ENCODE measurements at regions not wholly inside any gene's neighbourhood (a gene's known extent, or its start where the extent isn't known, plus 50 kb on each side); places are given as distances from the start of the nearest gene placed in this dataset.
"Not testable (repeated sequence)": the region's sequence is repeated elsewhere in the genome, so short reads cannot be mapped to it uniquely, and the experiment has no call there.

DNA sequence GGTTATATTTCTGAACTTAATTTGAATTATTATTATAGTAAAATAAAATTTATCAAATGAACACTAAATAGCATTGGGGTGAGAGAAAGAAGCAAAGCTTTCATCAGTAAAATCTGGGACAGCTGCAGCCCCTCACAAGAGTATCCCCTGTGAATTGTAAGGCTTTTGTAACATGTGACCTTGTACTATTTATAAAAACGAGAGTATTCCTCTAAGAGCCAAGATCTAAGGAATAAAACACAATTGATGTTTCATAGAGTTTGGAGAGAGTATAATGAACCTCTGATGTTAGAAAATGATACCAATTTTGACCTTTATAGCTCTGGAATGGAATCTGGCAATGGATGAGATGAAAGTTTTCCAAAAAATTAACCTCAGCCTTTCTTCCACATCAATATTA, 617.2 kb upstream of the ID4 start:
- TF ChIP-seq, protein P1, sequence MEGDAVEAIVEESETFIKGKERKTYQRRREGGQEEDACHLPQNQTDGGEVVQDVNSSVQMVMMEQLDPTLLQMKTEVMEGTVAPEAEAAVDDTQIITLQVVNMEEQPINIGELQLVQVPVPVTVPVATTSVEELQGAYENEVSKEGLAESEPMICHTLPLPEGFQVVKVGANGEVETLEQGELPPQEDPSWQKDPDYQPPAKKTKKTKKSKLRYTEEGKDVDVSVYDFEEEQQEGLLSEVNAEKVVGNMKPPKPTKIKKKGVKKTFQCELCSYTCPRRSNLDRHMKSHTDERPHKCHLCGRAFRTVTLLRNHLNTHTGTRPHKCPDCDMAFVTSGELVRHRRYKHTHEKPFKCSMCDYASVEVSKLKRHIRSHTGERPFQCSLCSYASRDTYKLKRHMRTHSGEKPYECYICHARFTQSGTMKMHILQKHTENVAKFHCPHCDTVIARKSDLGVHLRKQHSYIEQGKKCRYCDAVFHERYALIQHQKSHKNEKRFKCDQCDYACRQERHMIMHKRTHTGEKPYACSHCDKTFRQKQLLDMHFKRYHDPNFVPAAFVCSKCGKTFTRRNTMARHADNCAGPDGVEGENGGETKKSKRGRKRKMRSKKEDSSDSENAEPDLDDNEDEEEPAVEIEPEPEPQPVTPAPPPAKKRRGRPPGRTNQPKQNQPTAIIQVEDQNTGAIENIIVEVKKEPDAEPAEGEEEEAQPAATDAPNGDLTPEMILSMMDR (conservative IDR thresholded peaks at IDR 0.05; ENCODE audit: low read length): no peak
- H3K4me3 ChIP-seq (ENCODE audit: low read length): no peak overlapping the region
- no peak for DNase-seq (ENCODE audit: low read depth)

DNA sequence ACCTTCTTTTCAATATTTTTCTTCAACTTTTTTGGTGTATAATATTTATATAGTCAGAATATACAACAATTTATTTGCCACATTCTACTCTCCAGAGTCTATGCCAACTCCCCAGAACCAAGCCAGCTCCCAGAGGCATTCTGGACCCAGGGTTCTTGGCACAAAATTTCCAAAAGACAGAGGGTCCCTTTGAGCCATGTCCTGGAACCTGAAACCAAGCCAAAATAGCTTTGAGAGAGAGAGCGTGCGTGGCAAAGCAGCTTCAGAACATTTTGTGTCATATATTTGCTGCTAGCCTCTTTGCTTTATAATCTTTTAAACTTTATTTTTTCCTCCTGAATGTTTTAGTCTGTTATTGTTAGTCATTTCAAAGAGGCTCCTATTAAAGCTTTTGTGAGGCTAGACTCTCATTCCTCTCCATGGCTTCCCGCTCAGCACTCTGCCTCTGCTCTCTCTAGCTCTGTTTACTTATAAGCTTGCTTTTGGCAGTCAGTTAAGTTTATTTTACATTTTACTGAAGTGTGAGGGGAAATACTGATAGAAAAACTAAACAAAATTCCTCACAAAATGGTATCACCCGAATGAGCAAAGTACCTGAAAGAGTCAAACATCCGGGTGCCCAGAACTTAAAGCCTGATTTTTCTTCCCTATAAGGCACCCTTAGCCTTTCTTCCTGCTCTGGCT, 605.1 kb upstream of the ID4 start:
- TF ChIP-seq, protein P1 (conservative IDR thresholded peaks at IDR 0.05; ENCODE audit: low read length): no peak
- no peak overlapping the region for H3K4me3 ChIP-seq (ENCODE audit: low read length)
- no peak for DNase-seq (ENCODE audit: low read depth)

DNA sequence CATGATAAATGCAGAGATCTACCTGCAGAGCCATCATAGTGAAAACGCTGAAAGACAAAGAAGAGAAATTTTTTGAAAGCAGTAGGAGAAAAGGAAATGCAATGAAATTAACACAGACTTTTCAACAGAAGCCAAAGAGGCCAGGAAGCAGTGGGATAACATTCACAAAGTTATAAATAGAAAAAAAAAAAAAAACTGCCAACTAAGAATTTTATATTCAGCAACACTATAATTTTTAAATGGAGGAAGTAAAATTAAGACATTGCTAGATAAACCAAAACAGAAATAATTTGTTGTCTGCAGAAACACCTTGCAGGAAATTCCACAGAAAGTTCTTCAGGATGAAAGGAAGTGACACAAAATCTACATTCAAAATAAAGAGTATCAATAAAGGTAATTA, 591.5 kb upstream of the ID4 start:
- DNase-seq (ENCODE audit: low read depth): no peak
- TF ChIP-seq, protein P1 (conservative IDR thresholded peaks at IDR 0.05; ENCODE audit: low read length): no peak
- H3K4me3 ChIP-seq (ENCODE audit: low read length): no peak overlapping the region

DNA sequence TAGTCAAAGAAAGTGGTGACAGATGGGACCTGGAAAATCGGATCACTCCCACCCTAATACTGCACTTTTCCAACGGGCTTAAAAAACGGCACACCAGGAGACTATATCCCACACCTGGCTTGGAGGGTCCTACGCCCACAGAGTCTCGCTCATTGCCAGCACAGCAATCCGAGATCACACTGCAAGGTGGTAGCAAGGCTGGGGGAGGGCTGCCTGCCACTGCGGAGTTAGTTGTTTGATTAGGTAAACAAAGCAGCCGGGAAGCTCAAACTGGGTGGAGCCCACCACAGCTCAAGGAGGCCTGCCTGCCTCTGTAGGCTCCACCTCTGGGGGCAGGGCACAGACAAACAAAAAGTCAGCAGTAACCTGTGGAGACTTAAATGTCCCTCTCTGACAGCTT, 590.0 kb upstream of the ID4 start:
- not testable (repeated sequence) for H3K4me3 ChIP-seq (ENCODE audit: low read length); DNase-seq (ENCODE audit: low read depth)

DNA sequence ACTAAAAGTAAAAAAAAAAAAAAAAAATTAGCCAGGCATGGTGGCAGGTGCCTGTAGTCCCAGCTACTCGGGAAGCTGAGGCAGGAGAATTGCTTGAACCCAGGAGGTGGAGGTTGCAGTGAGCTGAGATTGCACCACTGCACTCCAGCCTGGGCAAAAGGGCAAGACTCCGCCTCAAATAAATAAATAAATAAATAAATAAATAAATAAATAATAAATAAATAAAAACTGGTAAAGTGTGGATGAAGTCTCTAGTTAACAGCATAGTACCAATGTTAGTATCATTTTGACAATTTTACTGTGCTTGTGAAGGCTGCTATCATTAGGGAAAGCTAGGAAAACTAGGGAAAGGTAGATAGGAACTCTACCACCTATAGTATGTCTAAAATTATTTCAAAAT, 581.0 kb upstream of the ID4 start:
- not testable (repeated sequence) for H3K4me3 ChIP-seq (ENCODE audit: low read length); DNase-seq (ENCODE audit: low read depth)

DNA sequence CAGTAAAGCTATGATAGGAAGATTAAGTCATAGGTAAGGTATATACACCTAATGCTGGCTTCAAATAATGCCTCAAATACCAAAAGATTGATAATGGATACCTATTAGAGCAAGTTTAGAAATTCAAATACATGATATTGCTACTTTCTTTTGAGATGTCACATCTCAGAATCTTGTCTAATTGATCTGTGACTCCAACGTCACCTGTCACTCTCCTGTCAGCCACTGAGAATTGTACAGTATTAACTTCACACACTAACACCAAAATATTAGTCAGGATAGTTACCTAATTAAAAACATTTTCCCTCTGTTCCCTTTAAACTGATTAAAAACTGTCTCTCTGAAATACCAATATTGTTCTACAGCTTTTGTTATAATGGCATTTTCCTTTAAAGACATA, 575.5 kb upstream of the ID4 start:
- H3K4me3 ChIP-seq (ENCODE audit: low read length): no peak overlapping the region
- TF ChIP-seq, protein P1 (conservative IDR thresholded peaks at IDR 0.05; ENCODE audit: low read length): no peak
- DNase-seq (ENCODE audit: low read depth): no peak

DNA sequence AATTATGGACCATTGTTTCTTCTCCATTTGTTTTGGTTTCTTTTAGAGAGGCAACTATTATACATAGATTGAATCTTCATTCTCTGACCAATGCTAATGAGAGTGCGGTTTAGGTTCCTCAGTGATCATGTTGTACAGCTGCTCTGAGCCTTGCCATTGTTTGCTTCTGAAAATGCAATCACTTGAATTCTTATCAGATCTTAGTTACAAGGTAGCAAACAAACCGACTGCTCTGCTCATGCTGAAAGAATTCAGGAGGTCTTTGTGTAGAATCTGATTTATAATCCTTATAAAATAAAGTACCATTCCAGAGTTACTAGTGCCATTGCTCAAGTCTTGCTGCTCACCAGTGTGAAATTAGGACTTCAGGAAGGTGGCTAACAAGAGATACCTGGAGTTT, 569.1 kb upstream of the ID4 start:
- no peak for DNase-seq (ENCODE audit: low read depth)
- TF ChIP-seq, protein P1 (conservative IDR thresholded peaks at IDR 0.05; ENCODE audit: low read length): no peak

DNA sequence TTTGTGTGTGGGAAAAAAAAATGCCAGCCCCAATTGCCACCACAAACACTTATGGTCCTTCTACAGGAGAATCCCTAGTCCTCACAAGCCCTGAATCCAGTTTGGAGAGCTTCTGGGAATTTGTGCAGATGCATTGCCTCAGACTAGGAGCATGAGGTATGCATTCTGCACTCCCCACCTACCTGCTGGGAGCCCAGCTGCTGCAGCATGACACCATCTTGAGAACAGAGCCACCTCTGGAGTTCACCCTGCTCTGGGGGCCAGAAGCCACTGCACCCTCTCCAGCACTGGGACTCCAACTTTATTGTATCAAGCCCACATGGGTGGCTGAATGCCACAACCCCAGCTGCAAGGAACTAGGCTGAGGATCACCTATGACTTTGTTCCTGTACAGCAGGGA, 568.5 kb upstream of the ID4 start:
- no peak overlapping the region for H3K4me3 ChIP-seq (ENCODE audit: low read length)
- TF ChIP-seq, protein P1 (conservative IDR thresholded peaks at IDR 0.05; ENCODE audit: low read length): no peak
- no peak for DNase-seq (ENCODE audit: low read depth)

More for the DNA sequence above, 569.1 kb upstream of the ID4 start:
- no peak overlapping the region for H3K4me3 ChIP-seq (ENCODE audit: low read length)
